ENCODE measurements at regions not wholly inside any gene's neighbourhood (a gene's known extent, or its start where the extent isn't known, plus 50 kb on each side); places are given as distances from the start of the nearest gene placed in this dataset.
"Not testable (repeated sequence)": the region's sequence is repeated elsewhere in the genome, so short reads cannot be mapped to it uniquely, and the experiment has no call there.

GRCh38 chr4:160675550-160675949 lies 1488.2 kb downstream of the FSTL5 start:
- DNase-seq (ENCODE audit: low read depth) = no peak

- DNase-seq (ENCODE audit: low read depth) = no peak
Observed at GRCh38 chr4:160685729-160686128, 1478.1 kb downstream of the FSTL5 start.

GRCh38 chr4:160701671-160702070 lies 1462.1 kb downstream of the FSTL5 start:
- no peak for DNase-seq (ENCODE audit: low read depth)

- DNase-seq (ENCODE audit: low read depth) = no peak
Observed at GRCh38 chr4:160709026-160709425, 1454.8 kb downstream of the FSTL5 start.

GRCh38 chr4:160709546-160709945 lies 1454.3 kb downstream of the FSTL5 start:
- no peak for DNase-seq (ENCODE audit: low read depth)

- no peak for DNase-seq (ENCODE audit: low read depth)
Observed at GRCh38 chr4:160716551-160716950, 1447.2 kb downstream of the FSTL5 start.

- DNase-seq (ENCODE audit: low read depth) = no peak
Observed at GRCh38 chr4:160717848-160718247, 1446.0 kb downstream of the FSTL5 start.

GRCh38 chr4:160724063-160724462 lies 1439.7 kb downstream of the FSTL5 start:
- no peak for DNase-seq (ENCODE audit: low read depth)

- no peak for DNase-seq (ENCODE audit: low read depth)
Observed at GRCh38 chr4:160745126-160745525, 1418.7 kb downstream of the FSTL5 start.

- not testable (repeated sequence) for DNase-seq (ENCODE audit: low read depth)
Observed at GRCh38 chr4:160746585-160746984, 1417.2 kb downstream of the FSTL5 start.

GRCh38 chr4:160772668-160773067 lies 1391.1 kb downstream of the FSTL5 start:
- no peak for DNase-seq (ENCODE audit: low read depth)

- DNase-seq (ENCODE audit: low read depth) = no peak
Observed at GRCh38 chr4:160795216-160795615, 1368.6 kb downstream of the FSTL5 start.

- no peak for DNase-seq (ENCODE audit: low read depth)
Observed at GRCh38 chr4:160808174-160808573, 1355.6 kb downstream of the FSTL5 start.

GRCh38 chr4:160809576-160809975 lies 1354.2 kb downstream of the FSTL5 start:
- no peak for DNase-seq (ENCODE audit: low read depth)

GRCh38 chr4:160810424-160810823 lies 1353.4 kb downstream of the FSTL5 start:
- DNase-seq (ENCODE audit: low read depth) = no peak

- no peak for DNase-seq (ENCODE audit: low read depth)
Observed at GRCh38 chr4:160810941-160811340, 1352.9 kb downstream of the FSTL5 start.

- DNase-seq (ENCODE audit: low read depth) = no peak
Observed at GRCh38 chr4:160811956-160812355, 1351.8 kb downstream of the FSTL5 start.

GRCh38 chr4:160814726-160815125 lies 1349.1 kb downstream of the FSTL5 start:
- DNase-seq (ENCODE audit: low read depth) = no peak

GRCh38 chr4:160818571-160818970 lies 1345.2 kb downstream of the FSTL5 start:
- no peak for DNase-seq (ENCODE audit: low read depth)

- no peak for DNase-seq (ENCODE audit: low read depth)
Observed at GRCh38 chr4:160819791-160820190, 1344.0 kb downstream of the FSTL5 start.

- no peak for DNase-seq (ENCODE audit: low read depth)
Observed at GRCh38 chr4:160824481-160824880, 1339.3 kb downstream of the FSTL5 start.

- no peak for DNase-seq (ENCODE audit: low read depth)
Observed at GRCh38 chr4:160825644-160826338, 1338.0 kb downstream of the FSTL5 start.

- no peak for DNase-seq (ENCODE audit: low read depth)
Observed at GRCh38 chr4:160826339-160826679, 1337.5 kb downstream of the FSTL5 start.

GRCh38 chr4:160831165-160831922 lies 1332.5 kb downstream of the FSTL5 start:
- DNase-seq (ENCODE audit: low read depth) = no peak
